Epithelial cell of proximal tubule (primary cell): ENCODE measurements at regions not wholly inside any gene's neighbourhood (a gene's known extent, or its start where the extent isn't known, plus 50 kb on each side); places are given as distances from the start of the nearest gene placed in this dataset.

ENCODE experiments used
- DNase-seq: peaks from one replicate; pipeline ENCODE4 v3.0.0-alpha.2; 2011; ENCODE audit warnings: low read depth
- H3K4me3 ChIP-seq: 2 replicates; pipeline ENCODE4 v1.5.1; 2011; ENCODE audit warnings: low read depth, mild to moderate bottlenecking, low read length
- TF ChIP-seq, protein P1 (sequence below): conservative IDR thresholded peaks from 2 replicates; pipeline ENCODE4 v1.5.1; 2012; ENCODE audit warnings: low read depth, mild to moderate bottlenecking, low read length

- no peak overlapping the region for H3K4me3 ChIP-seq
- TF ChIP-seq, protein P1, sequence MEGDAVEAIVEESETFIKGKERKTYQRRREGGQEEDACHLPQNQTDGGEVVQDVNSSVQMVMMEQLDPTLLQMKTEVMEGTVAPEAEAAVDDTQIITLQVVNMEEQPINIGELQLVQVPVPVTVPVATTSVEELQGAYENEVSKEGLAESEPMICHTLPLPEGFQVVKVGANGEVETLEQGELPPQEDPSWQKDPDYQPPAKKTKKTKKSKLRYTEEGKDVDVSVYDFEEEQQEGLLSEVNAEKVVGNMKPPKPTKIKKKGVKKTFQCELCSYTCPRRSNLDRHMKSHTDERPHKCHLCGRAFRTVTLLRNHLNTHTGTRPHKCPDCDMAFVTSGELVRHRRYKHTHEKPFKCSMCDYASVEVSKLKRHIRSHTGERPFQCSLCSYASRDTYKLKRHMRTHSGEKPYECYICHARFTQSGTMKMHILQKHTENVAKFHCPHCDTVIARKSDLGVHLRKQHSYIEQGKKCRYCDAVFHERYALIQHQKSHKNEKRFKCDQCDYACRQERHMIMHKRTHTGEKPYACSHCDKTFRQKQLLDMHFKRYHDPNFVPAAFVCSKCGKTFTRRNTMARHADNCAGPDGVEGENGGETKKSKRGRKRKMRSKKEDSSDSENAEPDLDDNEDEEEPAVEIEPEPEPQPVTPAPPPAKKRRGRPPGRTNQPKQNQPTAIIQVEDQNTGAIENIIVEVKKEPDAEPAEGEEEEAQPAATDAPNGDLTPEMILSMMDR = no peak
- no peak for DNase-seq
Measured at GRCh38 chr2:234571620-234572407, 74.9 kb upstream of the ARL4C start.

DNA sequence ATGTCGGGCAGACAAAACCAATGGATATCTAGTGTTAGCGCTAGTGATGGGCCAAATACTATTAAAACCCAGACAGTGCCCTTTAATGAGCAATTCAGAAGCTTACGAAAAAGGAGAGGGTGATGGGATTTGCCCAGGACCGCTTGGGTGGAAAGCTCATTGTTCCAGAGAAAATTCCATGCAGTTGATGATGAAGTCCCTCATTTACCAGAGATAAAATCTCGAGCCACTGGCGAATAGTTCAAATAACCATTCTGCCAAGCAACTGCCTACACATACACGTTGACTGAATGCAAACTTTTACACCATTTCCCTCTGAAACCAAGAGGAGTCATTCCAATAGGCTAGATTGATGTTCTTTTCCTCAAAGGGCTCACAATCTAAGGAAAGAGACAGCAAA, 73.6 kb upstream of the ARL4C start:
- no peak for DNase-seq
- no peak overlapping the region for H3K4me3 ChIP-seq
- TF ChIP-seq, protein P1 = no peak

- TF ChIP-seq, protein P1 = no peak
- no peak for DNase-seq
Measured at GRCh38 chr2:234569776-234570430, 73.0 kb upstream of the ARL4C start.

DNA sequence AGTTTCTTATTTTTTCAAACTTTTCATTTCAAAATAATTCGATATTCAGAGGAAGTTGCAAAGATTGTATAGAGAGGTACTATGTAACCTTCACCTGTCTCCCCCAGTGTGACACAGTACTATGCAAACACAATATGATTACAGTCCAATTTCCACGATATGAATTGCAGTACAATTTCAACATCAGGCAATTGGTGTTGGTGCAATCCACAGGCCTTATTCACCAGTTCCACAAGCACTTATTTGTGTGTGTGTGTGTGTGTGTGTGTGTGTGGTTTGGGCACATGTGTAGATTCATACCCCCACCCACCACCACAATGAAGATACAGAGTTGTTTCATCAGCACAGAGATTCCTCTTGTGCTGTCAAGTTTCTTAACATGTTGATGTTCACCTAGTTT, 69.7 kb upstream of the ARL4C start:
- DNase-seq = no peak
- TF ChIP-seq, protein P1 = no peak
- H3K4me3 ChIP-seq = no peak overlapping the region

More at GRCh38 chr2:234569776-234570430, 73.0 kb upstream of the ARL4C start:
- H3K4me3 ChIP-seq = no peak overlapping the region

- TF ChIP-seq, protein P1 = no peak
- H3K4me3 ChIP-seq = no peak overlapping the region
- DNase-seq = no peak
Measured at GRCh38 chr2:234565842-234566619, 69.2 kb upstream of the ARL4C start.

DNA sequence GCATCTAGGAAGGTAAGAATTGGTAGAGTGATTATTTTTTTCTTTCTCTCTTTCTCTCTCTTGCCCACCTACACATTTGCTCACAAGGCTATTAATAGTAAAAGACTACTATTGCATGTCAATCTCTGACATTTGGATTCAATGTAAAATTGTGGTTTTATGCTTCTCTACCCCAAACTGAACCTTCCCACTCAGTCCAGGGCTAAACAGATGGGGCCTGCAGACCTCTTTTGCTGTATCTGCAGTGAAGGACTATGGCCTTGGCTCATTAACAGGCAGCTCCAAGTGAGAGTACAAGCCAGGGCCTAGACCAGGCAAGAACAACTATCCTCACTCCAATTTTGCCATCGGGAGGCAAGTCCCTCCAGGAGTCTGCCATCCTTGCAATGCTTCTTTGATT, 68.3 kb upstream of the ARL4C start:
- TF ChIP-seq, protein P1 = no peak
- H3K4me3 ChIP-seq = no peak overlapping the region
- DNase-seq = no peak
